ENCODE measurements at regions not wholly inside any gene's neighbourhood (a gene's known extent, or its start where the extent isn't known, plus 50 kb on each side); places are given as distances from the start of the nearest gene placed in this dataset.

DNA sequence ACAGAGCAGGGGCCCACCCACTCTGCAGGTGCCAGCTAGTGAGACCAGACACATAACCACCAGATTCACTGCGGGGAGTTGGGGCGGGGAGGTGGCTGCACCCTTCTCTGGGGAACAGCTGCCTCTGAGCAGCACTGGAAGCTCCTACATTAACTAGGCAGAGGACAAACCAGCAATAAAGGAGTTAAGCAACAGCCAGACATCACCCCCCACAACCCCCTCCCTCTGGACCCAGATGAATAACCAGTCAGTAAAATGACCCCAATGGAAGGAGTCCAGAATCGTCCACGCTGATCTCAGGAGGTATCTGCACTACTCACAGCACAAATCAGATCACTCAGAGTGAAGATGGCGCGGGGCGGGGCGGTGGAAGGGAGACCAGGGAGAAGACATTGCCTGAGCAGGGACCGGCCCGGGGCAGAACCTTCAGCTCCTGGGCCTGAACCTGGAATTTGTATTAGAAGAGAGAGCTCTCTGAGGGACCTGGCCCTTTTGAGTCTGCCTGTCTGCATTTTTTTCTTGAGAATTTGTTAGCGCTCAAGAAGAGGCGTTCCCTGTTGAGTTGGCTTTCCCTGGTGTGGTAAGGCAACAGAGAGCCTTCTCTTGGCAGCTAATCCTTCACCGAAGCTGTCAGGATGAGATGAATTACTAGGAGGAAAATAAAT, 125.5 kb upstream of the NCAM1 start:
- no peak for DNase-seq

DNA sequence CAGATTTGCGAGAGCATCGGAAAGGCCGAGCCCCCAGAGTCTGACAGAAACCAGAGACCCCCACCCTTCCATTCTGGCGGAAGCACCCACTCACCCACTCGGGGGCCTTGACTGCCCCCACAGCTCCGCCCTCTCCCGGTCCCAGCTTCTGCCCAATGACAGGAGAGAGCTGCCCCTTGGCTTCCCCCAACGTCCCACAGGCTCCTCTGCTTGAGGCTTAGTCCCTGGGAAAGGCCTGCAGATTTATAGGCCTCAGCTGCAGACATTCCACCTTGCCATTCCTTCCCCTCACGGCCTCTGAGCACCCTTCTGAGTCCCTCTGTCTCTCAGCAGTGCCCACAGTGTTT, 125.0 kb upstream of the NCAM1 start:
- no peak for DNase-seq

DNA sequence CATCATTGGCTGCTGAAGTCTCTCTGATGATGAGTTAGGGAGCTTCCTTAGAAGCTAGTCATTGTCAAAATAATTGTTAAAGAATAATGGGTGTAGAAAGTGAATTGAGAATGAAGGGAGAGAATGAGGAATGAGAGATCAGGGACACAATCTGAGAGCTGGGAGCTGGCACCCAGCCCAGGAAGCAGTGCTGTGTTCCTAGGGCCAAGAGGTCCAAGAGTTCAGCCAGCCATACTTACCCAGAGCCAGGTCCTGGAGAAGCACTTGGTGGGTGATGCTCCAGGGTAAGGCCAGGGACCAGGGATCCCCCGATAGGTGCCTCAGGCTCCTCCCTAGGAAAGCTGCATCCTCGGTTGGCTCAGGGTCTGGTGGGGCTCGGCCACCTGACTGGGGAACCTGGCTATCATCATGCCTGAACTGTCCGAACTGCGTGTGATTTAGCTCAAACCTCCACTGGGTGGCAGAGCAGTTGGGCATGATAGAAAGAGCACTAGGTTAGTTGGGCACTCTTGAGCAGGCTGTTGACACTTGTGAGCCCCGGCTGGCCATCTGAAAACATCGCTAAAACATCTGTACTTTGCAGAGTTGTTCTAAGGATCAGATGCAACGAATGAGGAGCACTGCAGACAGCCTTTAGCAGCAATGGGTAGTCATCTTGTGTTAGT, 123.9 kb upstream of the NCAM1 start:
- DNase-seq, result no peak

DNA sequence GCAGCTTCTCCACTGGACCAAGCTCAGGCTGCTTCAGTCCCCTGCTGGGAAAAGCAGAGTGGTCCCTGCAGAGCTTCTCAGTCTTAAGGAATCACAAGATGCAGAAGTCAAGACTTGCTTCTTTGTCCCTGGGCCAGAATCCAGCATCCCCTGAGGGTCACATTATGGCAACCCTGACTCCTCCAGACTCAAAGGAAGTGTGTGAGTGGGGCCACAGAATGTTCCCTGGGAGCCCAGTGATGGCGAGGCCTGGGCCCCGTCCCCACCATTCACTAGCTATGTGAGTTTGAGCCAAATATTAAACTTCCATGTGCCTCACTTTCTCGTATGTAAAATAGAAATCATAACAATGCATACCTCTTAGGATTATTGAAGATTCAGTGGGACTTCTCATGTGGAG, 122.2 kb upstream of the NCAM1 start:
- DNase-seq, result no peak

DNA sequence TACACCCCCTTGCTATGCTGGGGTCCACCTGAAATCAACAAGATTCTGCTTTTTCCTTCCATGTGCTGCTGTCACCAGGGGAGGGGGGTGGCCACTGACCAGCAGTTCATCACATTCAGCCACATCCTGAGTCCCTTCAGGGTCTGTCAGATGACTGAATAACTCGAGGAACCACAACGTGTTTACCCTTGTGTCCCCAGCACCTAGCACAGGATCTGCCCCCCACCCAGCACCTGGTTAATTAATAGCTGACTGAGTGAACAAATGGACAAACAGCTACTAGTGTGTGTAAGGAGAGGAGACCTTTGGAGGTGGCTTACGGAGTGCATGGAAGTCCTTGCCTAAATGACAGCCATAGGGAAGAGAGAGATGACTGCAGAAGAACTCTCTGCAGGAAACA, 119.5 kb upstream of the NCAM1 start:
- no peak for DNase-seq

DNA sequence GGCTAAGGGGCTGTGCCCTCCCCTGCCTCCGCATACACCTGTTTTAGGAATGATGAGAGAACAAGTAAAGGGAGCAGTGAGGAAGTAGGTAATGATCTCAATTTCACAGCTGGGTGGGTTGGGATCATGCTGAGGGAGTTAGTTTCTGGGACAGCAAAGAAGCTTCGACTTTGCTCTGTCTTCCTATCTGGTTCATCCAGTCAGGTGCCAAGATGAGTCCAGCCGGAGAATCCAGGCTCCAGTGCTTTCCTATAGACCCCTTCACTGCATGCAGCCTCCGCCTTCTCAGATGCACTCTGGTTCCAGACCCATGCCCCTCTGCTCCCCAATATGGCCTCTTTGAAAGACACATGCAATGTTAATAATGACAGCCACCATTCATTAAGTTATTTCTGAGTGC, 119.1 kb upstream of the NCAM1 start:
- no peak for DNase-seq

DNA sequence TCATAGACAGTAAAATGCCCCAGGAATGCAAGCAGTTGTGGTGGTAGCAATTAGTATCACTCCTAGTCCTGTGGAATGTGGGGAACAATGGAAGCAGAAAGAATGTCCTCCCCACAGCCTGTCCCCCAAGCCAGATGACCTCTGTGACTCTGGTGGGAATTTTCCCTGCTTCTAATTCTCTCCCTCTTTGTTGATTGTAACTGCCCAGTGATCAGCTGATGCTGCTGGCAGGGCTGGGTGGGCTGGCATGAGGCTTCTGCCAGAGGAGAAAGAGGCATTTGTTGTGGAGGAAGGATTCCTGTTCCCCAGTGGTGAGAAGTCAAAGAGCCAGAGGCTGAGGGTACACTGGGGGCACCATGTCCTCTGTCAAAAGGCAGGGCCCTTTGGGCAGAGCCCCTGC, 116.7 kb upstream of the NCAM1 start:
- DNase-seq, result no peak

DNA sequence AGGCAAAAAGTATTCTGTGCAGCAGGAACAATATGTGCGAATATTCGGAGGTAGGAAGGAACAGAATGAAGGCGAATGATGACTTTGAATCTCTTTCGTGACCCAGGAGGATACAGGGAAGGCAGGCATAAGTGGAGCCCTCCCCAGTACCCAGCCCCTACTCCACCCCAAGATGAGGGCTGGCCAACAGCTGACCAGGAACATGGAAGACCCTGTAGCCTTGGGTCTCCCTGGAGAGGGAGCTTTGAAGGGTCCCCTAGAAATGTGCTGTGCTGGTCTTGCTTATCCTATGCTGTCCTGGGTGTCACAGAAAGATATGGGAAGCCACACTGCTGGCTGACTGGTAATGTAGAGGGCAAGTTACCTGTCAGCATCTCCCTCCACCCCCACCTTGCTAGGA, 113.7 kb upstream of the NCAM1 start:
- DNase-seq, result no peak

DNA sequence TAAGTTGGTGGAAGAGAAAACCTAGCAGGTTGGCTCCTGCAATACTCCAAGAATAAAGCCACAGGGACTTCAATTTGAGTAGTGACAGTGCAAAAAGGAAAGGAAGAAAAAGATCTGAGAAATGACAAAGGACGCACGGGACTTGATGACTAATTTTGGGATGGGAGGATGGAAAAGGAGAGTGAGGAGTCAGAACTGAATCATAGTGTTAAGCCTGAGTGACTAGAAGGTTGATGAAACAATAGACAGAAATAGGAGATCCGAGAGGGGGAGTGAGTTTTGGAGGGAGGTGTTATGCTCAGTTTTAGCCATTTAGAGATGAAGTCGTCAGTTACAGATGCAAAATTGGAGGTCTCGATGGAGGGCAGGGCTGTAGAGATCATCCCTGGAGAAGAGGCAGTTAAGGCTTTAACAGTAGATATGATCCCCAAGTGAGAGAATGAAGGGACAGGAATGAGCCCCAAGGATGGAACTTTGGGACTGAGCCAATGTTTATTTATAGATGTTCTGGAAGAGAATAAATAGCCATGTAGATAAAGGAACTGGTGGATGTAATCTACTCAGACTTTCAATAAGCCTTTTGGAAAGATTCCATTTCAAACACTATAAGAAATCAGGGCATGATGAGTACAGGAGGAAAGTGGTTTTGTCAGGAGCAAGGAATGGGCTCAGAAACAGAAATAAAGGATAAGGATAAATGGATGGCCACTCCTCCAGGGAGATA, 108.9 kb upstream of the NCAM1 start:
- DNase-seq, result no peak

DNA sequence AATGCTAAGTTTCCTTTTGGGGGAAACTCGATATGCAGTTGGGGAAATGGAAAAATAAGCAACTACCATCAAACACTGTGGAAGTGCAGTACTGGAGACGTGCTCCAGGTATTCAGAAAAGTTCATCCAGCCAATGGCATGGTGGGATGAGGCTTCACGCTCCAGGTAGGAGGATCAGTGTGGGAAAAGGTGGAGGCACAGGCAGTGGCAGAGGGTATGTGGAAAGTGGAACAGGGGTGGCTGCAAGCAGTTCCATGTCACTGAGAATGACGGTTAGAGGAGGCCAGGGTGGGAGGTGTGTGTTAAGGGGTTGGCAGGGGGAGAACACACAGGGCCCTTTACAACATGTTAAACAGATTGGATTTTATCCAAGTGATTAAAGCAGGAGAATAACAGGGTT, 105.1 kb upstream of the NCAM1 start:
- DNase-seq, result no peak

DNA sequence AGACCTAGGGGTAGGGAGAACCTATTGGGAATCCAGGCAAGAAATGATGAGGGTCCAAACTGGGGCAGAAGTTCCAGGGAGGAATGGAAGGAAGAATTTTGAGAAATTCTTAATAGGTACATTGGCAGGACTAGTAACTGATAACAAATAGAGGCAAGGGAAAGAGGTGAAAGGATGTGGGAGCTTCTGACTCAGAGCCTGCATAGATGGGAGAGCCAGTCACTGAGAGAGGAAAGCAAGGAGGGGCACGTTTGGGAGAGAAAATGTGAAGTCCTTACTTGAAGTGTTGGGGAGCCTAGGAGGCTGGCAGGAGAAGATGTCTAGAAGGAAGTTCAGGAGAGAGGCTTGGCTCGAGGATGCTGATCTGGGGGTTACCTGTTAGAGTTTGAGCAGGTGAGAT, 104.6 kb upstream of the NCAM1 start:
- no peak for DNase-seq

DNA sequence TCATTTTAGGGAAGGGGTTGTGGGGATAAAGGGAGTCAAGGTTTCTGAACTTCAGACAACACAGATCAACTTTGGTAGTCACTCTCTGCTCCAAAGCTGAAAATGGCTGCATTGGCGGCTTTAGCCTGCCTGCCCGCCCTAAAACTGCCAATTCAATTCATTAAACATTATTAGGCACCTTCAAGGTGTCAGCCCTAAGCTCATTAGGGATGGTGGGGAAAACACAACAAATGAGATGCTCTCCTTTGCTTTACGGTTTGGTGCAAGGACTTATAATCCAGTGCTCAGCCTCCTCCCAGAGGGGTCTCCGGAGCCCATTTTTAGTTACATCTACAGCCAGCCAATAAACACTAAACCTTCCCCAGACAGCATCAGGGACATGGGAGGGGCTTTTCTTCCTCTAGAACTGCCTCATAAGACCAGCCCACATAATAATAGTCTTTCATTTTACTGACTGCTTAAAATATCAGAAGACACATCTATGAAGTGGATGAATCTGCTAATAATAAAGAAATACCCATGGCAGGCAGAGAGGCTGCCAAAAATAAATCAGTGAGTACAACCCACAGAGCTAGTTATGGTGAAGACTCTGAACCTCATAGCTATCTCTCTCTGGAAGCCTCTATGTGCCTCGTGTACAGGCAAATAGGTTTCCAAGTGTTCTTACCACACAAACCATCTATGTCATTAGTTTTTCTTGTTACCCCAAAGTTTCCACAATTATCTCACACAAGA, 102.8 kb upstream of the NCAM1 start:
- no peak for DNase-seq

DNA sequence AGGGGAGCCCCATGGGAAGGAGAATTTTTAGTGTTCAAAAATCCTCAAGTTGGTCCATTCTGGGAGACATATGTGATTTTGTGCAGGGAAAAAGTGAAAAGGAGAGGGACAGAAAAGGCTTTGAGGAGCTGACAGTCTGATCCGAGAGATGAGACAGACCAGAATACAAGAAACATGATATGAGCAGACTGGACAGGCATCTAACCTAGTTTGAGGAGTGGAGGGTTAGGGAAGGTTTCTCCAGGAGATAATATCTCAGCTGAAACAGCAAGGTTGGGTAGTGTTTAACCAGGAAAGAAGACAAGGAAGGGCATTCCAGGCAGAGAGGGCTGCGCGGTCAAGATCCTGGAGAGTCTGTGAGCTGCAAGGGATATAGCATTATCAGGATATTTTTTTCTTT, 101.4 kb upstream of the NCAM1 start:
- no peak for DNase-seq

DNA sequence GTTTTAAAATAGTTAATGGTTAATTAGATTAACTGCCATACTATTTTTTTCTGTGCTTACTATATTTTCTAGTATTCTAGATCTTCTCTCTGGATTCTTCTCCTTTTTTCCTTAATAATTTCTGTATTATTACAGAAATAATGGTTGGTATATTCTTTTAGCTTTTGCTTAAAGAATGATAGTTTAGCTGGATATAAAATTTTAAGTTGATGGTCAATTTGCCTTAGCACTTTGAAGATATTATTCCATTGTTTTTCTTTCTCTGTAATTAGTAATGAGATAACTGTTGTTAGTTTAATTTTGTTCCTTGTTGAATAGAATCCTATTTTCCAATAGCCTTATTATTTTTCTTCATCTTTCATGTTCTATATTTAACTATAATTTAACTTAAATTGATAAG, 99.9 kb upstream of the NCAM1 start:
- no peak for DNase-seq

DNA sequence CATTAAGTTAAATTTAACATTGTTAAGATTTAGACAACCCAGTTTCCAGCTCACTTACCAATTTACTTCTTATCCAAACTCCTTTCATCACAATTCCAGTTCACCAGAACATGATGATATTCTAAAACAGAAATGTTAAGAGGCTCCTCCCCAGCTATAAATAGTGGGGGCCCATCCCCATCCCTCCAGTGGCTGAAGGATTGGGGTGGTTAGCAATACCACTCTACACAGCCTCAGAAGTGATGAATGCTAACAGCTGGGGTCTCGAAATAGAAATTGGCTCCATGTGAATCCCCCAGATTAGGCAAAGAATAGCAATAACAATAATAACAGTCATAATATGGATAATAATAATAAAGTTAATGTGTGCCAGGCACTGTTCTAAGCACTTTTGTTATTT, 97.9 kb upstream of the NCAM1 start:
- no peak for DNase-seq

DNA sequence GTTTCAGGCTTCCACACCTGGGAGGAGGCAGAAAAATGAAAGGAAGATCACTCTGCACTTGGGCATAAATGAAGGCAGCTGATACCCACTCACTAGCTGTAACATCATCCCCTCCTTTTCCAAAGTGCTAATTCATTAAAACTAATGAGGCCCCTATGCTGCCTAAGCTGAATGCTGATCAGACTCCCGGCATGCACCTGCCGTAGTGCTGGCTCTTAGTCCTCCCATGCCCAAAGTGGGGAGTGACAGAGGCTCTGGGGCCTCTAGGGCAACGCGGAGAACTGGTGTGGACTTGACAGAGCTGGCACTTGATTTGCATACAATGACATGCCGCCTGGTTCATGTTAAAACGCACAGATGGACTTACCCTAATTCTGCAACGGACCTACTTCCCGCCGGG, 96.5 kb upstream of the NCAM1 start:
- DNase-seq, result no peak

DNA sequence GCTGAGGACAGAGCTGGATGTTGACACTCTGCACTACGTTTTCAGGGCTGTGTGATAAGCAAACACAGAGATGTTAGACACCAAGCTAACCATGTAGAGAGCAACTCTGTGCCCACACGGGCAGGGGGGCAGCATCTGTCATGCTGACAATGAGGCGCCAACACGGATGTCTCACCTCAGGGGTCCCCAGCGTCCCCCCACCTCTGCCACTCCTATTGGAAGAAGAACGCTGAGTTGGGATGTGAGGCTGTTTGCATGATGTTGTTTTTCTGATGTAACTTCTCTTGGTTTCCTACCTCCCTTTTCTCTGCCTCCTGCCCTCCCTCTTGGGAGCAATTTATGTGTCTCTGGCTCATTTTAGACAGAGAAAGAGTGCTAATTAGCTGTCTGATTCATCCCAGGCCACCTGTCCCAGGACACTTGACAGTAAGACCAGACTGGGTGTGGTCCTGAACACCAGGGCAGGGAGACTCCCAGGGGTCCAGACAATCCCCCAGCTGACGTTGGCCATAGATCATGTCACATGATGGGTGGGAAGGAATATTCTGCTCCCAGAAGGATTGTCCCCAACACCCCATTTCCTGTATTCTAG, 89.2 kb upstream of the NCAM1 start:
- no peak for DNase-seq

DNA sequence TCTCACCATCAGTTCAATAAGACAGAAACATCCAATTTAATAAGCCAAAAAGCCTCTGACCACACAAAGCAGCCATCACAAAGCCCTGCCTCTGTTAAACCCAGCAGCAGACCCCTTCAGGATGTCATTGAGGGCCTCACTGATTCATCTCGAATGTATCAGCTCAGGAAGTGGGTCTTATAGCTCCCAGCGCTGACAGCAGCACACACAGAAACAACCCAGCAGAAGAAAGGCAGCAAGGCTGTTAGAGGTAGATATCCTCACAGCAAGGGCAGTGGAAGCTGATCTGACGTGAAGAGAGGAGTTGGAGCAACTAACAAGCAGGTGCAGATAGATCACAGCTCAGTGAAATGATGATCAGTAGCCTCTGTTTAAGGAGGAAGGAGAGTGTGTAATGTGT, 86.2 kb upstream of the NCAM1 start:
- no peak for DNase-seq

DNA sequence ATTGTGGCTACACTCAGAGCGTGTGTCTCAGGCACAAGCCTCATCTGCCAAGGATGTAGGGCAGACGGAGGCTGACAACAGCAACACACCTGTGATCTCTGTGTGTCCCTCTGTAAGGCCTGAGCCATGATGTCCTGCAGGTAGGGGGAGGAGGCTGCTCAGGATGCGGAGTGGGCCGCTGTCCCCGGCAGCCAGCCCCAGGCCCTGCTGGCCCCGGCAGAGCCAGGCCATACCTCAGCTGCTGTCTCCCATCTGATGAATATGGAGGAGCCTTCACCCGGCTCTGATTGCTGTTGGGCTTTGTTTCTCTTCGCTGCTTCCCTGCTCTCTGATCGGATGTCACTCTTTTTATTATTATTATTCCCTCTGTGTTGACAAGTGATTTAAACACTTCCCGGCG, 83.6 kb upstream of the NCAM1 start:
- DNase-seq, result no peak

DNA sequence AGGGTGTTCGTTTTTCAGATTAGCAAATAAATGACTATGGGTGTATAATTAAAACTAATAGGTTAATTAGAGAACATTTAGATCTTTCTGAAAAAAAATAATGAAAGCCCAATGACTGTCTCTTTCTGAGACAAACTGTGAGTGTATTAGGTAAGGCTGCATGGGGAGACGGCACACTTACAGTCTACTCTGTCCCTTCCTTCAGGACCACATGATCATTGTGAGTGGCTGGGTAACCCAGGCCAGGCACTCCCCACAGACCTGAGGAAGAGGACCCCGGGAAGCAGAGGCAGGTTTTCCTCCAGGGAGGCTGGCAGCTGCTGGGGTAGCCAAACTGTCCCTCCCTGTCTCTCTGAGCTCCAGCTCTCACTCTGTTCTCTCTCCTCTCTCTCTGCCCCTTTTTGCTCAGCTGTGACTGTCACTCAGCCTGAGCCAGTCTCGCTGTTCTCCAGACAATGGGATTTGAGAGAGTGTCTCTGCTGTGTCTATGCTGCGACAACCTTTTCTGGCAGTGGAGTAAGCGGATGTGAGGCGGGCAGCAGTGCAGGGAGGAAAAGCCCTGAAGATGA, 83.1 kb upstream of the NCAM1 start:
- no peak for DNase-seq

DNA sequence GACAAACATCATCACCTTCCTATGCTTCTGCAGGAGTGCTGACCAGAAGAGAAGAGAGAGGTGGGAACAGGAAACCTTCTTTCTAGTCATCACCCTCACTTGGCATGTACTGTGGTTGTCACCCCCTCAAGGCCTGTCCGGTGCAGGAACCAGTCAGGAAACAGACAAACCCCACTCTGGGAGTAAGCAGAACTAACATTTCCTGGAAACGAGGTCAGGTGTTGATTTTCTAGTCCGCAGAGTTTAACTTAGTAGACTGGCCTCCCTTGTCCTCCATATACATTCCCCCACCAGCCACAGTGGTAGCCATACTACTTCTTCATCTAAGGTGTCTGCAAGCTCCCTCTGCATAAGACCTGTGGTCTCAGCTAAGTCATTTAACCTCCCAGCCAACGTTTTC, 80.7 kb upstream of the NCAM1 start:
- no peak for DNase-seq

DNA sequence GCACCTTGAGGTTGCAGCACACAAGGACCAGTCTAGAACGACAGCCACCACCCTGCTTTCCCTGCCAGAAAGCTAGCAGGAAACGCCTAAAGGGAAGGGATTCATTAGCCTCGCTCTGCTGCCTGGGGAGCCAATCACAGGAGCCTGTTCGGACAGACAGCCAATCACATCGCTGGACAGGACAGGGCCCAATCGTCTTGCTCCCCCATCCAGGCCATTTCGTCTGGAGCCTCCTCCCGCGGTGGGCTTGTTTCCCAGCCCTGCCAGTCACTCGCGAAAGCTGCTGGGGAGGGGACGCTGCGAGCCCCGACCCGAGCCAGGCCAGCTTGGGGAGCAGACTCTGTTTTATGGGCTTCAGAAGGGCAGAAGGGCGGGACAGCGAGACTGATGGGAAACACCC, 79.8 kb upstream of the NCAM1 start:
- no peak for DNase-seq
